Astrocyte (in vitro differentiated cells and primary cell): ENCODE measurements at regions not wholly inside any gene's neighbourhood (a gene's known extent, or its start where the extent isn't known, plus 50 kb on each side); places are given as distances from the start of the nearest gene placed in this dataset.

Source experiments
- DNase-seq: peaks from one replicate; pipeline ENCODE4 v3.0.0-alpha.2; 2010; ENCODE audit warnings: low read depth
- FAIRE-seq: peaks from 2 replicates; lab custom pipeline; 2011; peaks lifted over from hg19 to GRCh38; lab: Jason Lieb, UNC
- H2AFZ ChIP-seq: 2 replicates; pipeline ENCODE4 v1.6.0; 2012; ENCODE audit warnings: low read depth, low read length, inconsistent platforms
- H3K27ac ChIP-seq: 2 replicates; pipeline ENCODE4 v1.5.1; 2011; ENCODE audit warnings: low read depth, low read length, inconsistent platforms
- H3K27me3 ChIP-seq: 2 replicates; pipeline ENCODE4 v1.6.0; 2011; ENCODE audit warnings: low read length, inconsistent platforms; ENCODE audit not compliant: insufficient read depth
- H3K36me3 ChIP-seq: 2 replicates; pipeline ENCODE4 v1.5.1; 2011; ENCODE audit warnings: low read length, inconsistent platforms; ENCODE audit not compliant: insufficient read depth
- H3K4me1 ChIP-seq: 2 replicates; pipeline ENCODE4 v1.5.1; 2011; ENCODE audit warnings: low read length, inconsistent platforms; ENCODE audit not compliant: insufficient read depth
- H3K4me2 ChIP-seq: 2 replicates; pipeline ENCODE4 v1.6.0; 2012; ENCODE audit warnings: low read length, inconsistent platforms
- H3K4me3 ChIP-seq: 2 replicates; pipeline ENCODE4 v1.5.1; 2011; ENCODE audit warnings: low read depth, mild to moderate bottlenecking, low read length, inconsistent platforms; ENCODE audit not compliant: insufficient read depth
- H3K79me2 ChIP-seq: 2 replicates; pipeline ENCODE4 v1.6.0; 2012; ENCODE audit warnings: mild to moderate bottlenecking, low read length, inconsistent platforms; ENCODE audit not compliant: insufficient read depth
- H3K9ac ChIP-seq: 2 replicates; pipeline ENCODE4 v1.6.0; 2012; ENCODE audit warnings: mild to moderate bottlenecking, low read length, inconsistent platforms
- H3K9me3 ChIP-seq: 2 replicates; pipeline ENCODE4 v1.5.1; 2012; ENCODE audit warnings: low read depth, mild to moderate bottlenecking, low read length, inconsistent platforms; ENCODE audit not compliant: insufficient read depth
- H4K20me1 ChIP-seq: 2 replicates; pipeline ENCODE4 v1.6.0; 2012; ENCODE audit warnings: low read length, inconsistent platforms; ENCODE audit not compliant: insufficient read depth
- H3K27ac Mint-ChIP-seq: one replicate; pipeline ENCODE4 v1.8.0; 2021; ENCODE audit warnings: mild to moderate bottlenecking, mixed read lengths; ENCODE audit not compliant: unreplicated experiment
- H3K27me3 Mint-ChIP-seq: one replicate; pipeline ENCODE4 v1.8.0; 2021; ENCODE audit warnings: low read depth, mixed read lengths; ENCODE audit not compliant: unreplicated experiment
- H3K36me3 Mint-ChIP-seq: one replicate; pipeline ENCODE4 v1.8.0; 2021; ENCODE audit warnings: low read depth, mixed read lengths; ENCODE audit not compliant: unreplicated experiment
- H3K4me1 Mint-ChIP-seq: one replicate; pipeline ENCODE4 v1.8.0; 2021; ENCODE audit warnings: low read depth, mixed read lengths; ENCODE audit not compliant: unreplicated experiment
- H3K4me3 Mint-ChIP-seq: one replicate; pipeline ENCODE4 v1.8.0; 2021; ENCODE audit warnings: mild to moderate bottlenecking, moderate library complexity, mixed read lengths; ENCODE audit not compliant: unreplicated experiment
- H3K9me3 Mint-ChIP-seq: one replicate; pipeline ENCODE4 v1.8.0; 2021; ENCODE audit warnings: mild to moderate bottlenecking, mixed read lengths; ENCODE audit not compliant: unreplicated experiment
- EZH2 ChIP-seq: IDR thresholded peaks from 2 replicates; pipeline ENCODE4 v1.6.1; 2012; ENCODE audit warnings: mild to moderate bottlenecking, low read length, inconsistent platforms; ENCODE audit not compliant: insufficient read depth
- TF ChIP-seq, protein P1 (sequence below): IDR thresholded peaks from 2 replicates; pipeline ENCODE4 v1.5.1; 2011; ENCODE audit warnings: low read depth, mild to moderate bottlenecking, inconsistent platforms, low read length, moderate library complexity; ENCODE audit not compliant: insufficient read depth

DNA sequence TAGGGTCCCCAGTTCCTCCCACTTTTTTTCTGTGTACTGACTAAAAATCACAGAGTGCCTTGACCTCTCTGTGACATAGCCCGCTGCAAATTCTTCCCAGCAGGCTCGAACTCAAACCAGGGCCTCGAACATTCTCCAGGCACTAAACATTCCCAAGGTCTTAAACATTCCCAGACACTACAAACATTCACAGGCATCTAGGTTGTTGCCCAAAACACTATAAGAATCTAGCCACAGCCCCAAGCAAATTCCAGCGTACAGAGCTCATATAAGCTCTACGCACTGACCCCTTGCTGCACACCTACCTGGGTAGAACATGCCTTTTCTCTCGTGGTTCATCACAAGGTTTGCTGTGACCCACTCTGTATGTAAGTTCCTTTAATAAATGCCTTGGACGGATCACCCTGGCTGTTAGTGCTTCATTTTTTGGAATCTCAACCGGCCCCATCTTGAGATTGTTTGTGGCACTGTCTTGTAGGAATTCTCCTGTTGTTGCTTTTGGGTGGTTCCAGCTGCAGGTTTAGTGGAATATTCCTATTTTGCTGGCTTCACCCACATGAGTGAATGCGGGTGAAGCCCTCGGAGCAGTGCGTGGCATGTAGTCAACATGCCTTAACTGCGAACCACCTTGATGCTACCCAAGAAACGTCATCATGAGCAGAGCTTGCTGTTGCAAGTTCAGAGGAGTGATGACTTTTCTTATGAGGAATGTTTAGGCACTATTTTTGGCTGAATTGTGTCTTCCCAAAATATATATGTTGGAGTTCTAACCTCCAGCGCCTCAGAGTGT lies 230.0 kb downstream of the HS3ST1 start:
- no peaks in the 10 kb centered on the region for H3K27me3 Mint-ChIP-seq
- DNase-seq, result no peak
- no peak overlapping the region for H3K9ac ChIP-seq
- no peak overlapping the region for H3K27ac ChIP-seq
- no peak for FAIRE-seq
- no peaks in the 10 kb centered on the region for H3K9me3 ChIP-seq
- H4K20me1 ChIP-seq, result no peaks in the 10 kb centered on the region
- peak overlapping the region; percentile 67 for H3K27ac Mint-ChIP-seq
- H3K36me3 Mint-ChIP-seq, result no peaks in the 10 kb centered on the region
- no peak overlapping the region for H3K4me3 Mint-ChIP-seq
- H2AFZ ChIP-seq, result no peak overlapping the region
- peaks cover 25% of the 10 kb centered on the region for H3K4me1 Mint-ChIP-seq
- H3K79me2 ChIP-seq, result no peaks in the 10 kb centered on the region
- H3K4me1 ChIP-seq, result no peaks in the 10 kb centered on the region
- no peak overlapping the region for H3K4me3 ChIP-seq
- TF ChIP-seq, protein P1, sequence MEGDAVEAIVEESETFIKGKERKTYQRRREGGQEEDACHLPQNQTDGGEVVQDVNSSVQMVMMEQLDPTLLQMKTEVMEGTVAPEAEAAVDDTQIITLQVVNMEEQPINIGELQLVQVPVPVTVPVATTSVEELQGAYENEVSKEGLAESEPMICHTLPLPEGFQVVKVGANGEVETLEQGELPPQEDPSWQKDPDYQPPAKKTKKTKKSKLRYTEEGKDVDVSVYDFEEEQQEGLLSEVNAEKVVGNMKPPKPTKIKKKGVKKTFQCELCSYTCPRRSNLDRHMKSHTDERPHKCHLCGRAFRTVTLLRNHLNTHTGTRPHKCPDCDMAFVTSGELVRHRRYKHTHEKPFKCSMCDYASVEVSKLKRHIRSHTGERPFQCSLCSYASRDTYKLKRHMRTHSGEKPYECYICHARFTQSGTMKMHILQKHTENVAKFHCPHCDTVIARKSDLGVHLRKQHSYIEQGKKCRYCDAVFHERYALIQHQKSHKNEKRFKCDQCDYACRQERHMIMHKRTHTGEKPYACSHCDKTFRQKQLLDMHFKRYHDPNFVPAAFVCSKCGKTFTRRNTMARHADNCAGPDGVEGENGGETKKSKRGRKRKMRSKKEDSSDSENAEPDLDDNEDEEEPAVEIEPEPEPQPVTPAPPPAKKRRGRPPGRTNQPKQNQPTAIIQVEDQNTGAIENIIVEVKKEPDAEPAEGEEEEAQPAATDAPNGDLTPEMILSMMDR, result no peak
- no peak for TF ChIP-seq EZH2
- H3K9me3 Mint-ChIP-seq, result no peaks in the 10 kb centered on the region
- no peaks in the 10 kb centered on the region for H3K36me3 ChIP-seq
- H3K27me3 ChIP-seq, result no peaks in the 10 kb centered on the region
- H3K4me2 ChIP-seq, result no peak overlapping the region

DNA sequence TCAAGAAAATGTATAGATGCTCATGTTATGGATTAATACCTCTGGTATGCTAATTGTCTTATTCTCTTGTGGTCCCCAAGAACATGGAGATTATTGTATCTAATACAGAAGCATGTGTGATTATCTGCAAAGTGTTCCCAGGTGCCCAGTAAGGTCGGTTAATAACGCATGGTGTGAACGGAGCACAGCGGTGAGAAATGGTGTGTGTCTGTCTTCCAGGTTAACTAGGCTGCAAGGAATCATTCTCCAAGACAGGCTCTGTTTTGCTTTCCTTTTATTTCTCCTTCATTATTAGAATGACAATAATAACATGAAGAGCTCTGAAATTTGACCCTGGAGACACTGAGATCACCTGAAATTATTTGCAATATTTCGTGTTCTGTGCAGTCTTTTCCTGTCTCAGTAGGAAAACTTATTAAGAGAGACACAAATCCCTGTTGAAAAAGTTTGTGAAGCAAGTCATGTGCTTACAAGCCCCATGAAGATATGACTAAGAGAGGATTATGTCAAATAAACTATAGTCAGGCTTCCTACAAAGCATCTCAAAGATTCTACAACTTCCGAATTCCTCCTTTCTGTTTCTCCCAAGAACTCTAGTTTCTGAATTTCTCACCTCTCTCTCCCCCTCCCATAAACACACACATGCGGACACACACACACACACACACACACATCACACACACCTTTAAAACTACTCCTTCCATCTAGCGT lies 230.9 kb downstream of the HS3ST1 start:
- DNase-seq (no peak), FAIRE-seq (no peak)
- no peak overlapping the region for H3K4me3 Mint-ChIP-seq
- no peaks in the 10 kb centered on the region for H3K27me3 ChIP-seq
- H3K4me3 ChIP-seq, result no peak overlapping the region
- peaks cover 23% of the 10 kb centered on the region for H3K4me1 Mint-ChIP-seq
- no peaks in the 10 kb centered on the region for H3K79me2 ChIP-seq
- TF ChIP-seq, protein P1, result no peak
- TF ChIP-seq EZH2, result no peak
- H3K4me2 ChIP-seq, result no peak overlapping the region
- no peaks in the 10 kb centered on the region for H3K27me3 Mint-ChIP-seq
- no peaks in the 10 kb centered on the region for H3K36me3 Mint-ChIP-seq
- no peaks in the 10 kb centered on the region for H3K9me3 Mint-ChIP-seq
- H3K9ac ChIP-seq, result no peak overlapping the region
- no peaks in the 10 kb centered on the region for H3K36me3 ChIP-seq
- H3K27ac Mint-ChIP-seq, result peak overlapping the region; percentile 67
- no peak overlapping the region for H2AFZ ChIP-seq
- no peaks in the 10 kb centered on the region for H3K4me1 ChIP-seq
- H4K20me1 ChIP-seq, result no peaks in the 10 kb centered on the region
- H3K9me3 ChIP-seq, result no peaks in the 10 kb centered on the region
- H3K27ac ChIP-seq, result no peak overlapping the region
